SK-MEL-5 (cell line): ENCODE measurements at regions not wholly inside any gene's neighbourhood (a gene's known extent, or its start where the extent isn't known, plus 50 kb on each side); places are given as distances from the start of the nearest gene placed in this dataset.

ENCODE experiments used
- DNase-seq: peaks from one replicate; pipeline ENCODE4 v3.0.0-alpha.2; 2016; ENCODE audit warnings: low read depth, low spot score
- in situ Hi-C: cut with HindIII; loops from 2 replicates; pipeline ENCODE4 v1.10.0; 2016; ENCODE audit warnings: low sequenced_read_pairs, high pct_unique_total_duplicates, low pct_unique_long_range_greater_than_20kb

GRCh38 chr12:25386831-25387731 lies 136.4 kb upstream of the KRAS start:
- DNase-seq: peak; percentile 93
- in situ Hi-C loops: no loop called here

- in situ Hi-C loops: no loop called here
- DNase-seq: no peak
Observed at GRCh38 chr12:25384893-25385248, 134.1 kb upstream of the KRAS start.

GRCh38 chr12:25384038-25384892 lies 133.5 kb upstream of the KRAS start:
- in situ Hi-C loops: no loop called here
- no peak for DNase-seq

DNA sequence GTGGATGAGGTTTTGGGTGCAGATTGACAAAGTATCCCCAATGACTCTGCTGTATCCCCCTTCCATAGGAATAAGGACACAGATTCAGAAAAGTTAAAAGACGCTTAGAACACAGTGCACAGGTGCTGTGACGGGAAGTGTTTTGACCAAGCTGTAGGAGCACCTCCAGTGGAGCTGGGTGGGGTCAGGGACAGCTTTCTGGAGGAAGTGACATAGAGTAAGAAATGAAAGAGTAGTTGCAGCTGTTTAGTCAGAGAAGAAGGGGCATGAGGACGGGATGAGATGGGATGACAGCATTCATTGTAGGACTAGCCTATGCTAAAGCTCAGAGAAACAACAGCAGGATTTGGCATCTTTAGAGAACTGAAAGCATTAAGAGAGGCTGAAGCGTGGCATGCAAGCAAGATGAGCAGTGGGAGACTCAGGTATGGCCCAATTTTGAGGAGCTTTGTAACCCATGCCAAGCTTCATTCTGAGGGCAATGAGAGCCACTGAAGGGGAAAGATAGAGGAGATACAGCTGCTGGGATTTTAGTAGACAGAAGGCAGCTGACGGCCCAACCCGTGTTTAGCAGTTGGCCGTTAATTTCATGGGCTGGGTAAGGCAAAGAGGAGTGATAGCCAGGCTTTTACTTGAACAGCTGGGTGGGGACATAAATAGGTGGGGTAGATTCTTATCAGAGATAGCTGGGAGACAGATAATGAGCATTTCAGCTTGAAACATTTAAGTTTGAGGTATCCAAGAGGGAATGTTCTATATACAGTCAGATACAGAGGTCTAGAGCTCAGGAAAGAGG lies 131.8 kb upstream of the KRAS start:
- no peak for DNase-seq
- in situ Hi-C loops: no loop called here

DNA sequence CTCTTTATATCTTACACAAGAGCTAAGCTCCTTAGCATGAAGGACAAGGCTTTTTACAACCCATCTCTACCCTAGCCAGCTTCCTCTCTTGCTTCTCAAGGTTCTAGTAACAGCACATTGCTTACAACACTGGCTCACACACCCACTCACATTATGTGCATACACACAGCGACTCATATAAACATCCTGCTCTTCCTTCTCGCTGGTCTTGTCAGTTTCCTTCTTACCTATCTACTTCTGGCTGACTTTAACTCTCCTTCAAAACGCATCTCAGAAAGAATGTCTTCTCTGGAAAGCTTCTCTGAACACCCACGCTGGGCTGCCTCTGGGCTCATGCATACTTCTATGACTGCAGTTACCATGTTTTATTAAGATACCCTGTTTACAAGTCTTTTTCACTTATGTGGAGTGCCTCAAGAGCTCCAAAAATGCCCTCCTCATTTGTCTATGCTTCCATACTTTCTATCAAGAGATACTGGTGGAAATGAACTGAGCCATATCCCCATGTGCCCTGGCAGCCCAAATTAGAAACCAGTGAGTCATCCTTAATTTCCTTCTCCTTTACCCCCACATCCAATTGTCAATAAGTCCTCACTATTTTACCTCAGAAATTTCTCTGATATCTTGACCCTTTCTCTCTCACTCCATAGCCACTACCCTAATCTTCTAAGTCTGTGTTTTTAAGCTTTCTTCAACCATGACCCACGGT lies 126.9 kb upstream of the KRAS start:
- no peak for DNase-seq
- in situ Hi-C loops: no loop called here

DNA sequence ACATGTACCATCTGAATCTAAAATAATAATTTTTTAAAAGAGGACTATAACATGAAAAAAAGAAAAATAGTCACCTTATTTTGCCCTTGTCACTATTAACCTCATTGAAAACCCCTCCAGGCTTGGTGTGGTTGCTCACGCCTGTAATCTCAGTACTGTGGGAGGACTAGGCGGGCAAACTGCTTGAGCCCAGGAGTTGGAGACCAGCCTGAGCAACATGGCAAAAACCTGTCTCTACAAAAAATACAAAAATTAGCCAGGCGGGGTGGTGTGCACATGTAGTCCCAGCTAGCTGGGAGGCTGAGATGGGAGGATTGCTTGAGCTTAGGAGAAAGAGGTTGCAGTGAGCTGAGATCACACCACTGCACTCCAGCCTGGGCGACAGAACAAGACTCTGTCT lies 126.3 kb upstream of the KRAS start:
- in situ Hi-C loops: no loop called here
- no peak for DNase-seq

GRCh38 chr12:25376407-25376806 lies 125.7 kb upstream of the KRAS start:
- DNase-seq: no peak
- in situ Hi-C loops: no loop called here

DNA sequence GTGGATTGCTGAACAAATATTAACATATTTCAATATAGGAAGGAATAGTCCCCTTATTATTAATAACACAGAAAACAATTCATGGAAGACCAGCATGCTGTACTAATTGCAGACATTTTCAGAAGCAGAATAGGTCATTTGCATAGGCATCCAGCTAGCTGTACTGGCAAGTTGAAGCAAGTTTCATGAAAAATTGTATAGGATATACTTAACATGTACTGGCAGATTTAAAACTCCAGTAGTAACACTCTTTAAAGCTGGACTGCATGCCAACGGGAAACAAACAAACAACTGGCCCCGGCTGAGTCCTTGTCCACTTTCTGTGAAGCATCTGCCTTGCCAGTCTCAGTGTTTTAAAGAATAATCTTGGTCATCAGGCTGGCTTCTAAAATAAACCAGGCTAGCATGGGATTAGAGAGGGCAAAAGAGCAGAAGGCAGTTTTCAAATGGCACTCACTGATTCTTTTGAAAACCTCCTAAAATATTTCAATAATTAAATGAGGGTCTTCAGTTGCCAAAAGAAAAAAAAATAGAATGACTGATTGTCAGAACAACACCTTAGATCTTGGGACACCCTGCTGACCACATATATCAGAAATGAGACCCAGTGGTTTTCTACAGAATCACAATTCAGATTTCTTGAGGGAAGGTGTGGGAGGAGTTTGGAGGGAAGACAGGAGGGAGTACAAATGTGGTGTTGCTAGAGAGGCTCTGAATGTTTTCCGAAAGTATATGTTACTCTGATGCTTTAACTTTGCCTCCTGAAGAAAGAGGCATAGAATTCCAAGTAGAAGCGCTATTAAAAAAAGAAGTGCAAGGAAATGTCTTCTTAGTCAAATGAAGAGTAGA lies 122.5 kb upstream of the KRAS start:
- no peak for DNase-seq
- in situ Hi-C loops: no loop called here

DNA sequence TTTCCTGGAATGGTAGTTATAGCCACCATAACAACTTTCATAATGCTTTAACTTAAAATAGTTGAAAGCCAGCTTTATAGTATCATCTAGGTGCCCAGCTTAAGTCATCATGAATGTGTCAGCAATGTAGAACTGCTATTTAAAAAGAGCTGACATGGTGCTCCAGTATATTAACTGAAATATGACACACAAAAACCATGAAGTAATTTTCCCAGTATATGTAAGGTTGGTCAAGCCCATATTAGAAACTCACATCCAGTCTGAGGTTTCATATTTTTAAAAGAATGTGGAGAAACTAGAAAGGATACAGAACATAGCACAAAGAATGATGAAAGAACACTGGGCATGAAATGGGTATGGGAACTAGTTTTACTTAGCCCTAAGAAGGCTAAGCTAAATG lies 121.3 kb upstream of the KRAS start:
- no peak for DNase-seq
- in situ Hi-C loops: no loop called here

DNA sequence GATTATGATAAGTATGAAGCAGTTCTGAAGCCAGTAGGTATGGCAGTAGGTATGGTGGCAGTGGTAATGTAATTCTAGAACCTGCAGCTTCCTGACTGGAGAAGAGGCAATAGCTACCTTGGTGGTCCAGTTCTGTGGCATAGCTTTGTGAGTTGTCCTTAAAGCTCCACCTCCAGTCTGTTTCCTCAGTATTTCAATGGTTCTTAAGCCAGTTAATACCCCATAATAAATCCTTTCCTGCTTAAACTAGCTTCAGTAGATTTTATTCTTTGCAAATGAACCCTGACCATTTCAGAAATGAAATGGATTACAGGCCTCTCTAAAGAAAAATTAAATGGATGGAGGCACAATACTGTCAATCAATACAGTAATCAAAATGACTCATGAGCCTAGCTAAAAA lies 117.8 kb upstream of the KRAS start:
- in situ Hi-C loops: no loop called here
- no peak for DNase-seq

- in situ Hi-C loops: no loop called here
- DNase-seq: no peak
Observed at GRCh38 chr12:25366122-25366521, 115.4 kb upstream of the KRAS start.

DNA sequence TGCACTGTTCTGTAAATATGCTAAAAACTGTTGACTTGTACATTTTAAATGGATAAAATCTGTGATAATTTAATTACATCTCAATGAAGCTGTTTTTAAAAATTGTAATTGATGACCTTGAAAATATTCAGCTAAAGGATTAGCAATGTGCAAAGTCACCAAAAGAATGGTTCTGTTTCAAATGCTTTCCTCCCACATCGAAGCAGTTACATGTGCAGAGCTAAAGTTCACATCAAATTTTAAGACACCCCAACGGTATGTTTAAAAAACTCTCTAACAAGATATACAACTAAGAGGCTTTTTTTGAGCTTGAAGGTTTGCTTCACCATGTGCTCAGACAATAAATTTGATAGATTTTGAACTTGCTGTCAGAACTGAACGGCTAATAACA lies 114.6 kb upstream of the KRAS start:
- in situ Hi-C loops: no loop called here
- no peak for DNase-seq

DNA sequence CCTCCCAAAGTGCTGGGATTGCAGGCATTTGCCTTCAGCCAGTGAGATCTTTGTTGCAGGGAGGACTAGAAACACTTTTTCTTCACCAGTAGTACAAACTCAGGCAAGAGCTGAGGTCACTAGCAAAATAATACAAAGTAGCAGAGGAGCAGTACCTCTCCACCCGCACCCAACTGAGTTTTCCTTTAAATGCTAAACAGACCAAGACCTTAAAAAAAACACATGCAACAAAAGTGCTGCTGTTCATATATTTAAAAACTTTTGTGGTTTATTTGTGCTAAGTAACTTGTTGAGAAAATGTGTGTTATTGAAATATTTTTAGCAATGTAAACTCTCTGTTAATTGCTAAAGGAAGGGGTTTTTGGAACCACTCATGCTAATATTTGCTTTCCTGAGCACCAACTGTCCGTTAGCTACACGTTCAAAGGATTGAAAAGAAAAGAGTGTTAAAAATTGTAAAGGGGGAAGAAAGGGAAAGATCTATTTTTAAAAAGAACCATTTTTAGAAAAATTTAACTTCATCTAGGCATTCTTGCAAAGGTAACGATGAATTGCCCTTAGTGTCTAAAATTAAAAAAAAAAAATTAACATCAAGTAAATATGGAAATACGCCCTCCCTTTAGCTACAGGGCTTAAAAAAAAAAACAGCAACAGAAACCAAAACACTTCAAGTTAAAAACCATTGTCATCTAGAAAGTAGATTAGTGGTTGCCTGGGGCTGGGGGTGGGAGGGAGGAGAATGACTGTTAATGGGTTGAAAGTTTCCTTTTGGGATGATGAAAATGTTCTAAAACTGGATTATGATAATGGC lies 114.0 kb upstream of the KRAS start:
- no peak for DNase-seq
- in situ Hi-C loops: no loop called here

- DNase-seq: no peak
- in situ Hi-C loops: no loop called here
Observed at GRCh38 chr12:25362646-25363045, 111.9 kb upstream of the KRAS start.

DNA sequence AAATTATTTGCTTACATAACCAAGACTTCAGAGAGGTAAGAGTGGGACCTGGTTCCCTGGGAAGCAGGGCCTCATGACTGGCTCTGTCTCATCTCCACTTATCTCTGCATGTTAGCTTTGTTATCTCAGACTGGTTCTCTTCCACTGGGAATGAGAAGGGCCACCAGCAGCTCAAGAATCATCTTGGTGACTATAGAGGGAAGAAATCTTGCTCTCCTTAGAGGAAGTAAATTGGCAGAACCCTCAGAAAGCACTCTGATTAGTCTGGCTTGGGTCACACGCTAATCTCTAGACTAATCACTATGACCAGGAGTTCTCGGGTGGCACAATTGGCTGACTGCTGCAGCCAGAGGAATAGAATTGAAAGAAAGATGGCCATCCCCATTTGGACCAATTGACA lies 110.8 kb upstream of the KRAS start:
- in situ Hi-C loops: no loop called here
- no peak for DNase-seq

GRCh38 chr12:25357595-25357994 lies 106.9 kb upstream of the KRAS start:
- in situ Hi-C loops: no loop called here
- DNase-seq: no peak
